Epithelial cell of prostate (primary cell): ENCODE measurements at regions not wholly inside any gene's neighbourhood (a gene's known extent, or its start where the extent isn't known, plus 50 kb on each side); places are given as distances from the start of the nearest gene placed in this dataset.

Experiments
- DNase-seq: peaks from one replicate; pipeline ENCODE4 v3.0.0-alpha.2; 2011; ENCODE audit warnings: low read depth, low spot score
- H3K27ac ChIP-seq: fragments of 450-650 bp; 2 replicates; pipeline ENCODE4 v1.5.1; 2017; ENCODE audit warnings: mild to moderate bottlenecking

GRCh38 chr18:46337271-46337670 is 233.1 kb downstream of the HAUS1 start:
- H3K27ac ChIP-seq: peak overlapping the region; percentile 57
- no peak for DNase-seq

DNA sequence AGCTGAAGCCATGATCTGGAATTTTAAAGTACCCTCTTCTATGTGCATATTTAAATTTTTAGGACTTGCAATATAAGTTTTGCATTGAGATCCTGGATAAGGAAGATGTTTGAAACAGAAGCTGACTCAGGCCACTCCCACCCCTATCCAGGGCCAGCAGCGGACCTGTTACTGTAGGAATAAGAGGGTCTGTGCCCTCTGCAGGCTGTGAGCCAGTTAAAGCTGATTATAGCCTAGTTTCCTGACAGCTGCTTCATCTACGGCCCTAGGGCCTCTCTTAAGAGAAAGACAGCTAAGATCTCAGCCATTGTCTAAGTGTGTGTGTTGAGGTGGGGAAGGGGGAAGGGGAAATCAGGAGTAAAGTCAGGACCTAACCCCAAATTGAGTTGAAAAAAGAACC is 234.0 kb downstream of the HAUS1 start:
- DNase-seq: no peak
- H3K27ac ChIP-seq: no peak overlapping the region

DNA sequence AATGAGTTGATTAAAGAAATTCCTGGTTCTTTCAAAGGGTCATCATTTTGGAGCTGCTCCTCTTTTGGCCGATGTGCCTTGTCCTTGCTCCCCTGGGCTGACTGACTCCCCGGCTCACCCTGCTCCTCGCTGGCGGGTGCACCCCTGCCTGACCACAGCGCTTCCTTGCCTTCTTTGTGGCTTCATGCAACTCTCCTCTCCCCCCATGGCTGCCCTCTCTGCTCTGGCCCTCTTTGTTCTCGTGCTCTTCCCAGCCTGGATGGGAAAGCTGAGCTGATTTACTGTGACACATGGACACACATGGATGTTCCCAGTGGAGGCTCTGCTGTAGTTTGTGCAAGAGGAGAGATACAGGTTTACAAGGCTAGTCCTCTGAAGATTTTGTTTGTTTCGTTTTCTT is 234.6 kb downstream of the HAUS1 start:
- no peak for DNase-seq
- no peak overlapping the region for H3K27ac ChIP-seq

DNA sequence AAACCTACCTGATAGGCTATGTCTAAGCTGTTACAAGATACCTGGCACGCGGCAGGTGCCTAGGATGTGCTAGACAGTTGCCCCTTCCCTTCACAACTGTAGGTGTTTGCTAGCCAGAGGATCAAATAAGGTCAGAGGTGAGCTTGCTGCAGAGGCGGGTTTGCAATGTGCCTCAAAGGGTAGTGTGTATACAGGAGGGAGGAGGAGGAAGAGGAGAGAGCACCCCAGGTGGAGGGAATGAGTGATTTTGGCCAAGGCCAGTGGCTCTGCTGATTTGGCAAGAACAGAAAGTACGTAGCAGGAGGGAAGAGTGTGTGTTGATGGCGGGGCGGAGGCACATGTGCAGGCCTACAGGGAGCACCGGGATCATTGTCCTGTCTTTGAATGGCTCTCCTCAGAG is 236.5 kb downstream of the HAUS1 start:
- no peak for DNase-seq
- H3K27ac ChIP-seq: no peak overlapping the region

GRCh38 chr18:46341986-46342525 is 237.9 kb downstream of the HAUS1 start:
- no peak overlapping the region for H3K27ac ChIP-seq
- no peak for DNase-seq

- peak overlapping the region; percentile 20 for H3K27ac ChIP-seq
- DNase-seq: no peak
Observed at GRCh38 chr18:46343456-46343855, 239.3 kb downstream of the HAUS1 start.

GRCh38 chr18:46343931-46344372 is 239.8 kb downstream of the HAUS1 start:
- H3K27ac ChIP-seq: peak overlapping the region; percentile 20
- DNase-seq: no peak

GRCh38 chr18:46344416-46345180 is 240.4 kb downstream of the HAUS1 start:
- no peak for DNase-seq

GRCh38 chr18:46345181-46345465 is 240.9 kb downstream of the HAUS1 start:
- no peak for DNase-seq

More at GRCh38 chr18:46344416-46345180, 240.4 kb downstream of the HAUS1 start:
- no peak overlapping the region for H3K27ac ChIP-seq

GRCh38 chr18:46346213-46346612 is 242.0 kb downstream of the HAUS1 start:
- H3K27ac ChIP-seq: no peak overlapping the region
- no peak for DNase-seq

More at GRCh38 chr18:46345181-46345465, 240.9 kb downstream of the HAUS1 start:
- H3K27ac ChIP-seq: no peak overlapping the region

DNA sequence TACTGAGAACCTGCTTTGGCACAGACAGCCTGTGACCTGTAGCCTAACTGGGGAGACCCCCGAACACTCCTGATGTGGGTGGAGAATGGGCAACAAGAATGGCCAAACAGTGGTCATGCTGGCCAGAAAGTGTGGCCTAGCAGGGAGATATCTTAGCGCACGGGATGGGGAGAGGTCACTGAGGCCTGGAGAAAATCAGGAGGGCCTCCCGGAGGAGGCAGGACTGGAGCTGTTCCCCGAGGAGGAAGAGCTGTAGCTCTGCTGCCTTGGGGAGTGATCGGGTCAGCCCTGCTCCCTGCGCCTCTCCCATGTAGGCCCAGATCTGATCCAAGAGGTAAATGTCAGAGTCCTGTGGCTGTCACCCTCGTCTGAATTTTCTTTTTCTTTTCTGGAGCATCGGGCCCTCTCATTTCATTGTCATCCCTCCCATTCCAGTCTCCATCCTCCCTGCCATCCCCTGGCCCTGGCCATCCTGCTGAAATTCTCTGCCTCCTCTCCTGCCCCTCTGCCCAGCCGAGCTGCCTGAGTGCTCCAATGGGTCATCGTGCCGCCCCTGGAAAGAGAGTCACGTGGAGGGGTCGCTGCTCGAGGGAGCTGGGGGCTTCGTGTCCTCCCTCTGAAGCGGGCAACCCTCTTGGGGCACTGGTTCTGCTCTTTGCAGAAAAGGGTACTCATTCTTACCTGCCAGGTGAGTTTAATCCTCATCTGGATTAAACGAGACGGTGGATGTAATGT is 242.9 kb downstream of the HAUS1 start:
- no peak overlapping the region for H3K27ac ChIP-seq
- DNase-seq: no peak

DNA sequence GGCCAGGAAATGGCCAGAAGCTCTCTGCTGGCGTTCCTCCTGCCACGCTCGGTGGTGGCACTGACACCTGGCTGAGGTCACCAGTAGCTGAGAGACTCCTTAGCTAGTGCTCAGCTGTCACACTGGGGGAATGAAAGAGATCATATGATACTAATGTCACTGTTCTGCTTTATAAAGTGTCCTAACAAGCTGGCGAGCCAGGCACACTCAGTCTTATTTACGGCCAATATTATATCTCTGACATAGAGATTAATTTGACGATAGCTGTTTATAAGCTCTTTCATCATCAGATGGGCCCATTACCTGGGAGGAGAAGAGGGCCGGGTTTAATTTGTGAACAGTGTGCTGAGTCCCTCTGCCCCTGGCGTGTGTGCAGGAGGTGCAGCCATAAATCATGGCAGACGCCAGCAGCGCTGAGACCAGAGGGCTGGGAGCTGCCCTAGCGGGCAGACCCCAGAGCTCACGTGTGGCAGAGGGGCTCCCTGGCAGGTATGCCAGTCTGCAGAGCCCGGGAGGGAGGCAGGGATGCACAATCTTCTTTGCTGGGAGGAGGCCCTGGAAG is 246.5 kb downstream of the HAUS1 start:
- no peak overlapping the region for H3K27ac ChIP-seq
- no peak for DNase-seq

DNA sequence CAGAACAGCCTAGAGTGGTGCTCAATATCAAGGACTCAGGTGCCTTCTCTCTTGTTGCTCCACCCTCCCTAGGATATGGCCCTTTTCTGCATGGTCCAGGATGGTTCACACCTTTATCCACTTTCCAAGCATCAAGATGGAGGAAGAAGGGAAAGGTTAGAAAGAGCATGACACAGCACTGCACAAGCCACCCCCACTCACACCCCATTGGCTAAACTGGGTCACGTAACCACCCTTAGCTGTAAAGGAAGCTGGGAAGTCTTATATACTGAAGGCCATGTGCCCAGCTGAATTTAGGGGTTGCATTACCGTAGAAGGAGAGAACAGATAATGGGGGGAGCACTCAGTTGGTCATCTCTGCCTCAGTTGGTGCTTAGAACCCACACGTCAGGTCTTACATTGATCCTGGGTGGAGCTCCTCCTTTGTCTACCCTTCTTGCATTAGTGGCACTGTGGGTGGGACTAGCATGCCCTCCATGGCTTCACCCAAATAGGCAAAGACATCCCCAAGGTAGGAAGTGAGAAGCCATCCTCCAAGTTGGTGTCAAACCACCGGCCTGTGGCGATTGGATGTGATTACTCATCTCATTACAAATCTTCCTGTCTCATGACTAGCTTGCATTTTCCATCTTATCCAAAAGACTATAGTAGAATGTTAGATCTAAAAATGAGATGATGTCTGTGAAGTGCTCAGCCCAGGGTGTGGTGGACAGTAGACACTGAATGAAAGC is 248.5 kb downstream of the HAUS1 start:
- H3K27ac ChIP-seq: no peak overlapping the region
- DNase-seq: no peak

- no peak overlapping the region for H3K27ac ChIP-seq
- no peak for DNase-seq
Observed at GRCh38 chr18:46353460-46353859, 249.3 kb downstream of the HAUS1 start.

GRCh38 chr18:46356278-46357033 is 252.3 kb downstream of the HAUS1 start:
- H3K27ac ChIP-seq: no peak overlapping the region
- no peak for DNase-seq

DNA sequence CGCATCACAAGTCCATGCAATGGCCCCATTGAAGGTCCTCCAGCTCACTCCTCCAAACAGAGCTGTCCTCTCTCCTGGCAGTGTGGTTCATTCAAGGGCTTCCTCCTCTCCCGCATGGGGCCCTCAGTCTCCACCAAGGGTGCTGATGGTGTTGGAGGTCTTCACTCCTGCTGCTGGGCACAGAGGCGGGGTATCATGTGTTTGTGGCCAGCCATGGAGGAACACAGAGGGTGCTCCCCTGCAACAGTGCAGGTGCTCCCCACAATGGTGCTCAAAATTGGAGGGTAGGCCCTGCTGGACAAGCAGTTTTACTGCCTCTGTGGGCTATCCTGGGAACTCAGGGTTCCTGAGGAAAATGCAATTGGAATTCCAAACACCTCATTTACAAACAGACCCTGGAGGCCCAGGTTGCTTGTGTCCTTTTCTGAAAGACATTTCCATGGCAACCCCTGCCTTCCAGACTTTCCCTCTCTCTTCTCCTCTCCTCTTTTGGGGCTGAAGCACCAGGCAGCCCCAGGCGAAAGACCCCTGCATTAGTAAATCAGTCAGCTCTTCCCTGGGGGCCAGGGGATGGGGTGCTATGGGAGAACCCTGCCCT is 256.0 kb downstream of the HAUS1 start:
- H3K27ac ChIP-seq: no peak overlapping the region
- no peak for DNase-seq

- DNase-seq: no peak
Observed at GRCh38 chr18:46360866-46361265, 256.7 kb downstream of the HAUS1 start.

GRCh38 chr18:46362533-46362932 is 258.3 kb downstream of the HAUS1 start:
- no peak overlapping the region for H3K27ac ChIP-seq
- DNase-seq: no peak

More at GRCh38 chr18:46360866-46361265, 256.7 kb downstream of the HAUS1 start:
- no peak overlapping the region for H3K27ac ChIP-seq

DNA sequence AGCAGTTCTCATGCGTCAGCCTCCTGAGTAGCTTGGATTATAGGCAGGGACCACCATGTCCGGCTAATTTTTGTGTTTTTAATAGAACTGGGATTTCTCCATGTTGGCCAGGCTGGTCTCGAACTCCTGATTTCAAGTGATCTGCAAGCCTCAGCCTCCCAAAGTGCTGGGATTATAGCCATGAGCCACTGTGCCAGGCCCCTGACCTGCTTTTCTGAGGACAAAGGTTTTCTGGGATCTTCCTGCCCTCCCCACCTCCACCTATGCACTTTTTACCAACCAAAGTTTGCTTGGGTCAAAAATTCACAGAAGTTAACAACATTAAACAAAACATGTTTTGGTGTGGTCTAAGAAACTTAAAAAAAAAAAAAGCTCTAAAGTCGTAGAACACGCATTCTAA is 259.9 kb downstream of the HAUS1 start:
- no peak for DNase-seq
- no peak overlapping the region for H3K27ac ChIP-seq
